Neural progenitor cell (in vitro differentiated cells): ENCODE measurements at regions not wholly inside any gene's neighbourhood (a gene's known extent, or its start where the extent isn't known, plus 50 kb on each side); places are given as distances from the start of the nearest gene placed in this dataset.

Experiments
- DNase-seq: peaks from one replicate; pipeline ENCODE4 v3.0.0-alpha.2; 2016; ENCODE audit warnings: low spot score
- H2AFZ ChIP-seq: fragments of 200-600 bp; sonication (generic); replicated peaks from 2 replicates; pipeline ENCODE4 v1.6.1; 2016; ENCODE audit warnings: antibody characterized with exemption
- H3F3A ChIP-seq: fragments of 200-600 bp; sonication (generic); 2 replicates; pipeline ENCODE4 v1.6.1; 2016; ENCODE audit warnings: antibody characterized with exemption, low read depth
- H3K27ac ChIP-seq: fragments of 200-600 bp; sonication (generic); 2 replicates; pipeline ENCODE4 v1.5.1; 2016; ENCODE audit warnings: mild to moderate bottlenecking
- H3K27me3 ChIP-seq: fragments of 200-600 bp; sonication (generic); 2 replicates; pipeline ENCODE4 v1.6.1; 2016; ENCODE audit warnings: mild to moderate bottlenecking, moderate library complexity
- H3K36me3 ChIP-seq: fragments of 200-600 bp; sonication (generic); 2 replicates; pipeline ENCODE4 v1.5.1; 2016
- H3K4me1 ChIP-seq: fragments of 200-600 bp; sonication (generic); 2 replicates; pipeline ENCODE4 v1.6.1; 2016; ENCODE audit warnings: mixed run types
- H3K4me2 ChIP-seq: fragments of 200-600 bp; sonication (generic); 2 replicates; pipeline ENCODE4 v1.6.1; 2016
- H3K4me3 ChIP-seq: fragments of 200-600 bp; sonication (generic); 2 replicates; pipeline ENCODE4 v1.5.1; 2016
- H3K79me2 ChIP-seq: fragments of 200-600 bp; sonication (generic); 2 replicates; pipeline ENCODE4 v1.6.1; 2016; ENCODE audit warnings: low read depth
- H3K9ac ChIP-seq: fragments of 200-600 bp; sonication (generic); 2 replicates; pipeline ENCODE4 v1.6.1; 2016
- H3K9me3 ChIP-seq: fragments of 200-600 bp; sonication (generic); 2 replicates; pipeline ENCODE4 v1.5.1; 2016; ENCODE audit warnings: low read depth
- H4K20me1 ChIP-seq: fragments of 200-600 bp; sonication (generic); 2 replicates; pipeline ENCODE4 v1.6.1; 2016; ENCODE audit warnings: low read depth
- H3K27ac Mint-ChIP-seq: 3 replicates; pipeline ENCODE4 v1.8.0; 2021; ENCODE audit warnings: mixed read lengths
- H3K27me3 Mint-ChIP-seq: 2 replicates; pipeline ENCODE4 v1.8.0; 2022; ENCODE audit warnings: low read depth, mild to moderate bottlenecking, inconsistent platforms, moderate library complexity, mixed read lengths; ENCODE audit not compliant: insufficient read depth
- H3K36me3 Mint-ChIP-seq: 3 replicates; pipeline ENCODE4 v1.8.0; 2021; ENCODE audit warnings: mixed read lengths
- H3K4me1 Mint-ChIP-seq: 3 replicates; pipeline ENCODE4 v1.8.0; 2021; ENCODE audit warnings: mixed read lengths
- H3K4me3 Mint-ChIP-seq: 3 replicates; pipeline ENCODE4 v1.8.0; 2021; ENCODE audit warnings: mild to moderate bottlenecking, moderate library complexity, mixed read lengths
- H3K9me3 Mint-ChIP-seq: 3 replicates; pipeline ENCODE4 v1.8.0; 2020; ENCODE audit warnings: mixed read lengths
- EZH2 ChIP-seq: fragments of 200-600 bp; sonication (generic); IDR thresholded peaks from 2 replicates; pipeline ENCODE4 v1.6.1; 2017; ENCODE audit warnings: antibody characterized with exemption, mild to moderate bottlenecking, moderate library complexity
- EZH2phosphoT487 ChIP-seq: fragments of 200-600 bp; sonication (generic); IDR thresholded peaks from 2 replicates; pipeline ENCODE4 v1.6.1; 2017; ENCODE audit warnings: antibody characterized with exemption
- TF ChIP-seq, protein P1 (sequence below): fragments of 200-600 bp; sonication (generic); IDR thresholded peaks from 2 replicates; pipeline ENCODE4 v1.5.1; 2017; ENCODE audit warnings: antibody characterized with exemption, mild to moderate bottlenecking

DNA sequence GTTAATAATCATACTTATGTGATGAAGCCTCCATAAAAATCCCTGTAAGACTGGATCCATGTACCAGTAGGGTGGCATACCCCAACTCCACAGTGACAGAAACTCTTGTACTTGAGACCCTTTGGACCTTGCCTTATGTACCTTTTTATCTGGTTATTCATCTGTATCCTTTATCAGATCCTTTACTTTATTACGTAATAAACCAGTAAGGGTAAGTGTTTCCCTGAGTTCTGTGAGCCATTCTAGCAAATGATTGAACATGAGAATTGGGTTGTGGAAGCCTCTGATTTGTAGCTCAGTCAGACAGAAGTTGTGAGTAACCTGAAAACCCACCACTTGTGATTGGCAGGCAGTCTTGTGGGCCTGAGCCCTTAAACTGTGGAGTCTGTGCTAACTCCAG, 229.7 kb downstream of the FOXA2 start:
- Histone ChIP-seq H3K4me2 (no peak overlapping the region), H3K27ac (no peak overlapping the region), H3K27me3 (peaks cover 59% of the 10 kb centered on the region), H4K20me1 (no peaks in the 10 kb centered on the region), H3K9me3 (no peaks in the 10 kb centered on the region), H3K9ac (no peak overlapping the region), H3K36me3 (no peaks in the 10 kb centered on the region), H3K4me1 (no peaks in the 10 kb centered on the region), H3K79me2 (no peaks in the 10 kb centered on the region), H3K4me3 (no peak overlapping the region), H2AFZ (no peak overlapping the region), H3F3A (no peaks in the 10 kb centered on the region)
- H3K4me1 Mint-ChIP-seq = no peaks in the 10 kb centered on the region
- TF ChIP-seq EZH2 (no peak), EZH2phosphoT487 (no peak)
- TF ChIP-seq, protein P1, sequence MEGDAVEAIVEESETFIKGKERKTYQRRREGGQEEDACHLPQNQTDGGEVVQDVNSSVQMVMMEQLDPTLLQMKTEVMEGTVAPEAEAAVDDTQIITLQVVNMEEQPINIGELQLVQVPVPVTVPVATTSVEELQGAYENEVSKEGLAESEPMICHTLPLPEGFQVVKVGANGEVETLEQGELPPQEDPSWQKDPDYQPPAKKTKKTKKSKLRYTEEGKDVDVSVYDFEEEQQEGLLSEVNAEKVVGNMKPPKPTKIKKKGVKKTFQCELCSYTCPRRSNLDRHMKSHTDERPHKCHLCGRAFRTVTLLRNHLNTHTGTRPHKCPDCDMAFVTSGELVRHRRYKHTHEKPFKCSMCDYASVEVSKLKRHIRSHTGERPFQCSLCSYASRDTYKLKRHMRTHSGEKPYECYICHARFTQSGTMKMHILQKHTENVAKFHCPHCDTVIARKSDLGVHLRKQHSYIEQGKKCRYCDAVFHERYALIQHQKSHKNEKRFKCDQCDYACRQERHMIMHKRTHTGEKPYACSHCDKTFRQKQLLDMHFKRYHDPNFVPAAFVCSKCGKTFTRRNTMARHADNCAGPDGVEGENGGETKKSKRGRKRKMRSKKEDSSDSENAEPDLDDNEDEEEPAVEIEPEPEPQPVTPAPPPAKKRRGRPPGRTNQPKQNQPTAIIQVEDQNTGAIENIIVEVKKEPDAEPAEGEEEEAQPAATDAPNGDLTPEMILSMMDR = no peak
- no peak overlapping the region for H3K4me3 Mint-ChIP-seq
- no peaks in the 10 kb centered on the region for H3K27me3 Mint-ChIP-seq
- no peak for DNase-seq
- no peaks in the 10 kb centered on the region for H3K36me3 Mint-ChIP-seq
- no peak overlapping the region for H3K27ac Mint-ChIP-seq
- no peaks in the 10 kb centered on the region for H3K9me3 Mint-ChIP-seq

DNA sequence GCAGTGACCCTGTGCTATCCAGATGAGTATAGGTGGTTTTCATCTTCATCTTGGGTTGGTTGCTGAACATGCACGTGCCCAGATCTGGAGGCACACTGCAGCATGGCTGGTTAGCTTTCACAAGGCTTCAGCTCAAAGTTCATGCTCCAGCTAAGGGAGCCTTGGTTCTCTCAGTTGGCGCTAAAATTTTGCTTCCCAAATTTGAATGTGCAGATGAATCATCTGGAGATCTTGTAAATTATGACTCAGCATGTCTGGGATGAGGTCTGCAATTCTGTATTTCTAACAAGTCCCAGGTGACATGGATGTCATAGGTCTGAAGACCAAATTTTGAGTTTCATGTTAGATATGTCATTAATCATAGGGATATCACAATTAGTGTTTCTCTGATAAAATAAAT, 230.8 kb downstream of the FOXA2 start:
- Mint-ChIP-seq H3K4me3 (no peak overlapping the region), H3K36me3 (no peaks in the 10 kb centered on the region), H3K4me1 (no peaks in the 10 kb centered on the region), H3K27ac (no peak overlapping the region), H3K9me3 (no peaks in the 10 kb centered on the region), H3K27me3 (no peaks in the 10 kb centered on the region)
- no peaks in the 10 kb centered on the region for H3K79me2 ChIP-seq
- H3K4me3 ChIP-seq = no peak overlapping the region
- H3K4me1 ChIP-seq = no peaks in the 10 kb centered on the region
- peaks cover 61% of the 10 kb centered on the region for H3K27me3 ChIP-seq
- no peaks in the 10 kb centered on the region for H3K36me3 ChIP-seq
- no peak overlapping the region for H3K9ac ChIP-seq
- no peaks in the 10 kb centered on the region for H4K20me1 ChIP-seq
- H3K4me2 ChIP-seq = no peak overlapping the region
- no peaks in the 10 kb centered on the region for H3F3A ChIP-seq
- TF ChIP-seq, protein P1 = no peak
- TF ChIP-seq EZH2 (no peak), EZH2phosphoT487 (no peak)
- no peaks in the 10 kb centered on the region for H3K9me3 ChIP-seq
- DNase-seq = no peak
- no peak overlapping the region for H3K27ac ChIP-seq
- no peak overlapping the region for H2AFZ ChIP-seq

DNA sequence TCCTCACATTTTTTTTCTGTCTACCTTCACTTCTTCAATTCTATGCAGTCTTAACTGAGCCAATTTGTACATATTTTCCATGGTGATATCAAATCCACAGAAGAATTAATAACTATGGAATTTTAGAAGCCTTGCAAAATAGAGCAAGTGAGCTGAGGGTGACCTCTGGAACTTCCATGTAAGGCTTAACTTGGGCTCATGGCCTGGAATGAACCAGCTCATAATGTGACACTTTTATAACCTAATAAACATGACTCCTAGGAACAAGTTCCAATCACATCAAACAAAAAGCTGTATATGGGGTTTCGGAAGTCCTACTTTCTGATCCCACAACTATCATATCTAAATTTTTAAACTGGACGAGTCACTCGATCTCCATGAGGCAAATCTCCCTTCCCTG, 232.4 kb downstream of the FOXA2 start:
- no peak overlapping the region for H3K9ac ChIP-seq
- H4K20me1 ChIP-seq = no peaks in the 10 kb centered on the region
- H3K27me3 ChIP-seq = peaks cover 73% of the 10 kb centered on the region
- H3K4me3 ChIP-seq = no peak overlapping the region
- H3K27ac ChIP-seq = no peak overlapping the region
- H3F3A ChIP-seq = no peaks in the 10 kb centered on the region
- TF ChIP-seq EZH2 = no peak
- TF ChIP-seq, protein P1 = no peak
- H3K4me2 ChIP-seq = no peak overlapping the region
- H2AFZ ChIP-seq = no peak overlapping the region
- no peaks in the 10 kb centered on the region for H3K36me3 Mint-ChIP-seq
- H3K27ac Mint-ChIP-seq = no peak overlapping the region
- no peaks in the 10 kb centered on the region for H3K9me3 Mint-ChIP-seq
- H3K79me2 ChIP-seq = no peaks in the 10 kb centered on the region
- no peaks in the 10 kb centered on the region for H3K36me3 ChIP-seq
- H3K9me3 ChIP-seq = no peaks in the 10 kb centered on the region
- no peaks in the 10 kb centered on the region for H3K4me1 ChIP-seq
- H3K4me3 Mint-ChIP-seq = no peak overlapping the region
- H3K27me3 Mint-ChIP-seq = no peaks in the 10 kb centered on the region
- no peaks in the 10 kb centered on the region for H3K4me1 Mint-ChIP-seq
- no peak for DNase-seq

DNA sequence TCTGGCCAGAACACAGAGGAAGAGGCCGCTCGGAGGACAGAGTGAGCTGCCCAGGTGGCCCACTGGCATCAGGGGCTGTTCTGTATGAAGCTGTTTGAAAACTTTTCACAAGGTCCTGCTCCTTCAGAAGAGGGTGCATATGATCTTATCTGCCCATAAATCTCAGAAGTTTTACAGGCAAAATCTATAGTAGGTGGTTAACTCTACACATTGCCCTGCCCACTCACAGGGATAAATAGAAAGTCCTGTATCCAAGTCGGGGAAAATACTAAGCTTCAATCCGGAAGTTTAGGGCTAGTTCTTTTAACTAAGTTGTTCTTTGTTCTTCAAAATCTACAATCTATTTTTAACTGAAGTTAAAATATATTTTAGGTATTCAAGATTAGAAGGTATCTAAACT, 233.7 kb downstream of the FOXA2 start:
- Histone ChIP-seq H2AFZ (no peak overlapping the region), H3K4me3 (no peak overlapping the region), H3K27ac (no peak overlapping the region), H3K79me2 (no peaks in the 10 kb centered on the region), H3K9me3 (no peaks in the 10 kb centered on the region), H3K27me3 (peaks cover 65% of the 10 kb centered on the region), H3F3A (no peaks in the 10 kb centered on the region), H4K20me1 (no peaks in the 10 kb centered on the region), H3K4me1 (no peaks in the 10 kb centered on the region), H3K9ac (no peak overlapping the region), H3K4me2 (no peak overlapping the region), H3K36me3 (no peaks in the 10 kb centered on the region)
- TF ChIP-seq, protein P1 = no peak
- TF ChIP-seq EZH2 = no peak
- no peak for TF ChIP-seq EZH2phosphoT487
- no peak for DNase-seq
- H3K9me3 Mint-ChIP-seq = no peaks in the 10 kb centered on the region
- no peaks in the 10 kb centered on the region for H3K4me1 Mint-ChIP-seq
- H3K4me3 Mint-ChIP-seq = no peak overlapping the region
- H3K36me3 Mint-ChIP-seq = no peaks in the 10 kb centered on the region
- H3K27me3 Mint-ChIP-seq = no peaks in the 10 kb centered on the region
- H3K27ac Mint-ChIP-seq = no peak overlapping the region
